PC-3 (cell line): ENCODE measurements at regions not wholly inside any gene's neighbourhood (a gene's known extent, or its start where the extent isn't known, plus 50 kb on each side); places are given as distances from the start of the nearest gene placed in this dataset.

Experiments used
- CTCF ChIP-seq: fragments of 300-600 bp; sonication (generic); conservative IDR thresholded peaks from 2 replicates; pipeline ENCODE4 v1.5.1; 2017; ENCODE audit warnings: antibody characterized with exemption, low read depth, mild to moderate bottlenecking, low read length
- EZH2 ChIP-seq: fragments of 300-600 bp; sonication (generic); IDR thresholded peaks from one replicate; pipeline ENCODE4 v1.6.1; 2017; ENCODE audit warnings: antibody characterized with exemption, mild to moderate bottlenecking, low read length; ENCODE audit not compliant: unreplicated experiment

DNA sequence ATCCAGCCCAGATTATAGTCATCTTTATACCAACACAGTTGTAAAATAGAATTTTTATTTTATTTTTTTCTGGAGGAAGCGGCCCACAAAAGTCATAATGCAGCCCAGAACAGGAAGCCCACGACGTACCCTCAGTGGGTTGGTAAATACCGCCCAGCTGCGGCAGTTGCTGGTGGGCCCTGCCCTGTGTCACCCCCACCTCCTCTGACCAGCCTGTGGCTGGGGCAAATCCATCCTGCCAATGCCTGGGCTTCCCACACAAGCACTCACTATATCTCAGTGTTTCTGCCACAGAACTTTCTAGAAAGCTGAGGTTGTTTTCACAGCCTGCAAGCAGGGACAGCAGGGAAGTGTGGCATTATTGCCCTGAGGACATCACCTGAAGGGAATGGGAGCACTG is 171.4 kb upstream of the GSC start:
- TF ChIP-seq CTCF (no peak), EZH2 (no peak)
